Neuronal stem cell (in vitro differentiated cells): ENCODE measurements at regions not wholly inside any gene's neighbourhood (a gene's known extent, or its start where the extent isn't known, plus 50 kb on each side); places are given as distances from the start of the nearest gene placed in this dataset.
A peak's percentile ranks its signal among the peaks of the same experiment; 100 is the strongest.

Source experiments
- DNase-seq: peaks from one replicate; pipeline ENCODE4 v3.0.0-alpha.2; 2013; ENCODE audit warnings: low spot score
- H2AFZ ChIP-seq: one replicate; pipeline ENCODE4 v1.6.1; 2013; ENCODE audit warnings: mild to moderate bottlenecking, low read length, inconsistent platforms
- H2AK5ac ChIP-seq: 2 replicates; pipeline ENCODE4 v1.6.1; 2013; ENCODE audit warnings: low read depth, mild to moderate bottlenecking, inconsistent platforms, low read length, moderate library complexity, mixed read lengths
- H2BK120ac ChIP-seq: 2 replicates; pipeline ENCODE4 v1.6.1; 2013; ENCODE audit warnings: low read depth, mild to moderate bottlenecking, inconsistent platforms, low read length, moderate library complexity, mixed read lengths
- H2BK12ac ChIP-seq: one replicate; pipeline ENCODE4 v1.6.1; 2013; ENCODE audit warnings: low read length, inconsistent platforms
- H2BK15ac ChIP-seq: 2 replicates; pipeline ENCODE4 v1.6.1; 2013; ENCODE audit warnings: mild to moderate bottlenecking, low read length, inconsistent platforms, mixed read lengths
- H2BK5ac ChIP-seq: one replicate; pipeline ENCODE4 v1.6.1; 2013; ENCODE audit warnings: inconsistent platforms, mild to moderate bottlenecking, low read length, moderate library complexity
- H3K14ac ChIP-seq: one replicate; pipeline ENCODE4 v1.6.1; 2013; ENCODE audit warnings: low read length, inconsistent platforms
- H3K18ac ChIP-seq: 2 replicates; pipeline ENCODE4 v1.6.1; 2013; ENCODE audit warnings: low read length, inconsistent platforms
- H3K23ac ChIP-seq: 2 replicates; pipeline ENCODE4 v1.6.1; 2013; ENCODE audit warnings: low read depth, mild to moderate bottlenecking, mixed read lengths, low read length, inconsistent platforms; ENCODE audit not compliant: poor library complexity
- H3K27ac ChIP-seq: replicated peaks from 3 replicates; pipeline ENCODE4 v1.5.1; 2013; ENCODE audit warnings: low read length, inconsistent platforms
- H3K27me3 ChIP-seq, 3 experiments: 2 replicates each; pipeline ENCODE4 v1.6.1; 2013; ENCODE audit warnings: low read length in 3 of 3, mild to moderate bottlenecking in 2 of 3, inconsistent platforms in 1 of 3, low read depth in 1 of 3, mixed read lengths in 1 of 3, moderate library complexity in 1 of 3; ENCODE audit not compliant: control insufficient read depth in 3 of 3, insufficient read depth in 3 of 3
- H3K36me3 ChIP-seq, 2 donors: replicated peaks in 1 of 2; 2 replicates each; pipeline ENCODE4 v1.6.1; 2013; ENCODE audit warnings: low read length in 2 of 2; ENCODE audit not compliant: control insufficient read depth in 2 of 2, insufficient read depth in 2 of 2
- H3K4ac ChIP-seq: 2 replicates; pipeline ENCODE4 v1.6.1; 2013; ENCODE audit warnings: inconsistent platforms, mild to moderate bottlenecking, low read length, moderate library complexity
- H3K4me1 ChIP-seq, 2 donors: 1 replicate in 1 of 2; 2 replicates in 1 of 2; pipeline ENCODE4 v1.6.1; 2013; ENCODE audit warnings: low read length in 2 of 2, low read depth in 1 of 2; ENCODE audit not compliant: control insufficient read depth in 2 of 2, insufficient read depth in 1 of 2
- H3K4me2 ChIP-seq: one replicate; pipeline ENCODE4 v1.6.1; 2013; ENCODE audit warnings: mild to moderate bottlenecking, low read length, inconsistent platforms; ENCODE audit not compliant: insufficient read depth, poor library complexity, severe bottlenecking
- H3K4me3 ChIP-seq, 2 donors: 2 replicates each; pipeline ENCODE4 v1.5.1; 2013; ENCODE audit warnings: low read length in 2 of 2, mild to moderate bottlenecking in 2 of 2, inconsistent platforms in 1 of 2, moderate library complexity in 1 of 2
- H3K79me1 ChIP-seq: one replicate; pipeline ENCODE4 v1.6.1; 2013; ENCODE audit warnings: low read depth, mild to moderate bottlenecking, inconsistent platforms, low read length, moderate library complexity
- H3K9ac ChIP-seq: one replicate; pipeline ENCODE4 v1.6.1; 2013; ENCODE audit warnings: mild to moderate bottlenecking, low read depth, low read length, inconsistent platforms; ENCODE audit not compliant: poor library complexity
- H3K9me3 ChIP-seq, 2 donors: replicated peaks in 1 of 2; 2 replicates each; pipeline versions ENCODE3 to v1.6.1; 2013; ENCODE audit warnings: low read length in 2 of 2, mild to moderate bottlenecking in 2 of 2, inconsistent platforms in 1 of 2, low read depth in 1 of 2, mixed read lengths in 1 of 2, moderate library complexity in 1 of 2; ENCODE audit not compliant: control insufficient read depth in 2 of 2, insufficient read depth in 1 of 2
- H4K8ac ChIP-seq: one replicate; pipeline ENCODE4 v1.6.1; 2013; ENCODE audit warnings: low read depth, mild to moderate bottlenecking, inconsistent platforms, low read length, moderate library complexity
- H4K91ac ChIP-seq: one replicate; pipeline ENCODE4 v1.6.1; 2013; ENCODE audit warnings: low read length, low read depth, mild to moderate bottlenecking, inconsistent platforms; ENCODE audit not compliant: poor library complexity
- WGBS, 2 donors: extraction: QIAGEN DNeasy Blood & Tissue Kit; methylation state at CpG; one replicate each; pipeline ENCODE4 v1.1.7; 2013; ENCODE audit warnings: missing lambda C conversion rate in 2 of 2, mixed read lengths in 1 of 2; ENCODE audit not compliant: insufficient read length in 2 of 2, insufficient replicate concordance in 1 of 2; ENCODE audit errors: extremely low coverage in 2 of 2; 5-methylcytosine and 5-hydroxymethylcytosine counted together

- no peak for DNase-seq
- no peak overlapping the region for H2BK12ac ChIP-seq
- H2BK5ac ChIP-seq, result no peak overlapping the region
- no peaks in the 10 kb centered on the region for H3K79me1 ChIP-seq
- H2AK5ac ChIP-seq, result no peak overlapping the region
- H3K18ac ChIP-seq, result no peak overlapping the region
- H3K9ac ChIP-seq, result no peak overlapping the region
- H3K36me3 ChIP-seq, result no peaks in the 10 kb centered on the region
- H2BK15ac ChIP-seq, result no peak overlapping the region
- no peak overlapping the region for H2BK120ac ChIP-seq
- H3K4me1 ChIP-seq, result peaks cover 2 to 4% of the 10 kb centered on the region in 2 donors
- WGBS, 2 donors, result no CpG with 5 or more reads among the region's 2 CpGs
- no peak overlapping the region for H3K4ac ChIP-seq
- H3K4me3 ChIP-seq, result no peak overlapping the region
- no peak overlapping the region for H3K4me2 ChIP-seq
- H3K27ac ChIP-seq, result no peak overlapping the region
- H3K14ac ChIP-seq, result no peak overlapping the region
- H3K9me3 ChIP-seq, result no peaks in the 10 kb centered on the region
- H4K91ac ChIP-seq, result no peak overlapping the region
- H3K27me3 ChIP-seq, result no peaks in the 10 kb centered on the region
- no peak overlapping the region for H4K8ac ChIP-seq
- H2AFZ ChIP-seq, result no peak overlapping the region
- H3K23ac ChIP-seq, result no peak overlapping the region
These were observed 870.6 kb upstream of the ADGRL4 start for GRCh38 chr1:79877086-79877485.

GRCh38 chr1:79875187-79875586, 868.7 kb upstream of the ADGRL4 start:
- no peak for DNase-seq
- no peak overlapping the region for H3K4me2 ChIP-seq
- no CpG with 5 or more reads among the region's 5 CpGs for WGBS, 2 donors

GRCh38 chr1:79874289-79874688, 867.8 kb upstream of the ADGRL4 start:
- H3K27me3 ChIP-seq, result no peaks in the 10 kb centered on the region
- H2BK5ac ChIP-seq, result no peak overlapping the region
- H3K4me1 ChIP-seq, result peaks cover 2 to 4% of the 10 kb centered on the region in 2 donors
- H2BK15ac ChIP-seq, result no peak overlapping the region
- H4K91ac ChIP-seq, result no peak overlapping the region
- DNase-seq, result no peak
- no peak overlapping the region for H3K27ac ChIP-seq
- no peak overlapping the region for H2BK12ac ChIP-seq
- no peak overlapping the region for H2AK5ac ChIP-seq
- no peak overlapping the region for H3K14ac ChIP-seq
- no peak overlapping the region for H3K18ac ChIP-seq
- H3K9me3 ChIP-seq, result no peaks in the 10 kb centered on the region
- no peaks in the 10 kb centered on the region for H3K79me1 ChIP-seq
- H2AFZ ChIP-seq, result no peak overlapping the region
- WGBS, 2 donors, result no CpG with 5 or more reads among the region's 3 CpGs
- no peak overlapping the region for H3K4me3 ChIP-seq
- no peak overlapping the region for H4K8ac ChIP-seq
- no peak overlapping the region for H3K4me2 ChIP-seq
- H3K4ac ChIP-seq, result no peak overlapping the region
- no peaks in the 10 kb centered on the region for H3K36me3 ChIP-seq
- H3K9ac ChIP-seq, result no peak overlapping the region
- no peak overlapping the region for H3K23ac ChIP-seq
- H2BK120ac ChIP-seq, result no peak overlapping the region

More at GRCh38 chr1:79875187-79875586, 868.7 kb upstream of the ADGRL4 start:
- H3K4me1 ChIP-seq, result peaks cover 2 to 4% of the 10 kb centered on the region in 2 donors
- H3K9me3 ChIP-seq, result no peaks in the 10 kb centered on the region
- H3K23ac ChIP-seq, result peak overlapping the region; percentile 37
- no peaks in the 10 kb centered on the region for H3K79me1 ChIP-seq
- H3K27ac ChIP-seq, result no peak overlapping the region
- H2BK5ac ChIP-seq, result no peak overlapping the region
- no peak overlapping the region for H4K8ac ChIP-seq
- peak overlapping the region; percentile 93 for H2BK15ac ChIP-seq
- H3K27me3 ChIP-seq, result no peaks in the 10 kb centered on the region
- H3K4ac ChIP-seq, result peak overlapping the region; percentile 55
- no peaks in the 10 kb centered on the region for H3K36me3 ChIP-seq
- H3K14ac ChIP-seq, result peak overlapping the region; percentile 84
- H4K91ac ChIP-seq, result no peak overlapping the region
- peak overlapping the region; percentile 96 for H2BK120ac ChIP-seq
- H3K18ac ChIP-seq, result peak overlapping the region; percentile 57
- no peak overlapping the region for H2BK12ac ChIP-seq
- peak overlapping the region; percentile 91 for H2AK5ac ChIP-seq
- no peak overlapping the region for H2AFZ ChIP-seq
- H3K9ac ChIP-seq, result no peak overlapping the region
- no peak overlapping the region for H3K4me3 ChIP-seq

- Histone ChIP-seq H2BK12ac (no peak overlapping the region), H4K91ac (no peak overlapping the region), H2BK5ac (no peak overlapping the region), H2AK5ac (no peak overlapping the region), H3K27ac (no peak overlapping the region), H3K4ac (no peak overlapping the region), H3K18ac (no peak overlapping the region), H3K79me1 (no peaks in the 10 kb centered on the region), H2BK15ac (no peak overlapping the region), H3K9me3 (peaks cover 6 to 11% of the 10 kb centered on the region in 2 donors), H3K27me3 (no peaks in the 10 kb centered on the region), H3K4me3 (no peak overlapping the region), H3K4me2 (no peak overlapping the region), H2BK120ac (no peak overlapping the region), H2AFZ (no peak overlapping the region), H3K14ac (no peak overlapping the region), H3K36me3 (no peaks in the 10 kb centered on the region), H3K23ac (no peak overlapping the region), H4K8ac (no peak overlapping the region), H3K4me1 (no peaks in the 10 kb centered on the region), H3K9ac (no peak overlapping the region)
- no peak for DNase-seq
- whole genome bisulfite sequencing, 2 donors, result no CpG with 5 or more reads among the region's 8 CpGs
These were observed 852.9 kb upstream of the ADGRL4 start for GRCh38 chr1:79859212-79859948.
